ENCODE measurements at regions not wholly inside any gene's neighbourhood (a gene's known extent, or its start where the extent isn't known, plus 50 kb on each side); places are given as distances from the start of the nearest gene placed in this dataset.

GRCh38 chr16:55925242-55925641 lies 50.1 kb upstream of the CES5A start:
- no peak overlapping the region for H3K9ac ChIP-seq (ENCODE audit: low read depth in 2 of 2, low read length in 2 of 2)
- no peak overlapping the region for H3K4me3 ChIP-seq
- DNase-seq: no peak
- no peaks in the 10 kb centered on the region for H3K9me3 ChIP-seq
- TF ChIP-seq CTCF (IDR thresholded peaks at IDR 0.05): no peak
- H3K36me3 ChIP-seq: no peaks in the 10 kb centered on the region
- intact Hi-C loops (cut with DNase I): no loop called here
- no peak overlapping the region for H3K27ac ChIP-seq
- no peaks in the 10 kb centered on the region for H3K4me1 ChIP-seq
- H3K27me3 ChIP-seq: no peaks in the 10 kb centered on the region

All from colonic mucosa (tissue), 4 donors.